ENCODE measurements at regions not wholly inside any gene's neighbourhood (a gene's known extent, or its start where the extent isn't known, plus 50 kb on each side); places are given as distances from the start of the nearest gene placed in this dataset.

DNA sequence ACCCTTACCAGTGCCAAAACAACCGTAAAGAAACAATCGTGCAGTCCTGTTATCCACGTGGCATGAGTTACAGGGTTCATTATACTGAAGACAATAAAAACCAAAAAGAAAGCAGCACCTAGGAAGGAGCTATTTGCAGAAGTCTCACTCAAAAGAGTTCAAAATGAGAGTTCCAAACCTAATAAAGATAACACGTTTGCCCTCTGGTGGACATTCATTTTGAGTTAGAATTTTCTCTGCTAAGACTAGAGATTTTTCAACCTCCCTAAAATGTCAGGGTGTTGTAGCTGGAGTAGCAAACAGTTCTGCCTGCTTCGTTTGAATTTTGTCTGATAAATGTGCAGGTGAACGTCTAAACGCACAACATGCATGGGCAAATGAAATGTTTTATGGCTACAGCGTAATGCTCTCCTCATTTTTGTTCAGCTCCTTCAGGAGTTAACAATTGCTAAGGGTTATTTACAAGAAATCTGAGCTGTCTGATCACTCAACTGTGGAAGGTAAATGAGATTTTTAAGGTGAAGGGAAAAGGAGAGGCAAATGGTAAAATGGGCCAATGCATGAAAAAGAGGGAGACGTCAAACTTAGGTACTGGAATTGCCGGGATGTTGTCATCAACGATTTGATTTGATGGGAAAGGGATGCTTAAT lies 1067.9 kb upstream of the EEF2KMT start (continued):
- TF ChIP-seq, protein P1, sequence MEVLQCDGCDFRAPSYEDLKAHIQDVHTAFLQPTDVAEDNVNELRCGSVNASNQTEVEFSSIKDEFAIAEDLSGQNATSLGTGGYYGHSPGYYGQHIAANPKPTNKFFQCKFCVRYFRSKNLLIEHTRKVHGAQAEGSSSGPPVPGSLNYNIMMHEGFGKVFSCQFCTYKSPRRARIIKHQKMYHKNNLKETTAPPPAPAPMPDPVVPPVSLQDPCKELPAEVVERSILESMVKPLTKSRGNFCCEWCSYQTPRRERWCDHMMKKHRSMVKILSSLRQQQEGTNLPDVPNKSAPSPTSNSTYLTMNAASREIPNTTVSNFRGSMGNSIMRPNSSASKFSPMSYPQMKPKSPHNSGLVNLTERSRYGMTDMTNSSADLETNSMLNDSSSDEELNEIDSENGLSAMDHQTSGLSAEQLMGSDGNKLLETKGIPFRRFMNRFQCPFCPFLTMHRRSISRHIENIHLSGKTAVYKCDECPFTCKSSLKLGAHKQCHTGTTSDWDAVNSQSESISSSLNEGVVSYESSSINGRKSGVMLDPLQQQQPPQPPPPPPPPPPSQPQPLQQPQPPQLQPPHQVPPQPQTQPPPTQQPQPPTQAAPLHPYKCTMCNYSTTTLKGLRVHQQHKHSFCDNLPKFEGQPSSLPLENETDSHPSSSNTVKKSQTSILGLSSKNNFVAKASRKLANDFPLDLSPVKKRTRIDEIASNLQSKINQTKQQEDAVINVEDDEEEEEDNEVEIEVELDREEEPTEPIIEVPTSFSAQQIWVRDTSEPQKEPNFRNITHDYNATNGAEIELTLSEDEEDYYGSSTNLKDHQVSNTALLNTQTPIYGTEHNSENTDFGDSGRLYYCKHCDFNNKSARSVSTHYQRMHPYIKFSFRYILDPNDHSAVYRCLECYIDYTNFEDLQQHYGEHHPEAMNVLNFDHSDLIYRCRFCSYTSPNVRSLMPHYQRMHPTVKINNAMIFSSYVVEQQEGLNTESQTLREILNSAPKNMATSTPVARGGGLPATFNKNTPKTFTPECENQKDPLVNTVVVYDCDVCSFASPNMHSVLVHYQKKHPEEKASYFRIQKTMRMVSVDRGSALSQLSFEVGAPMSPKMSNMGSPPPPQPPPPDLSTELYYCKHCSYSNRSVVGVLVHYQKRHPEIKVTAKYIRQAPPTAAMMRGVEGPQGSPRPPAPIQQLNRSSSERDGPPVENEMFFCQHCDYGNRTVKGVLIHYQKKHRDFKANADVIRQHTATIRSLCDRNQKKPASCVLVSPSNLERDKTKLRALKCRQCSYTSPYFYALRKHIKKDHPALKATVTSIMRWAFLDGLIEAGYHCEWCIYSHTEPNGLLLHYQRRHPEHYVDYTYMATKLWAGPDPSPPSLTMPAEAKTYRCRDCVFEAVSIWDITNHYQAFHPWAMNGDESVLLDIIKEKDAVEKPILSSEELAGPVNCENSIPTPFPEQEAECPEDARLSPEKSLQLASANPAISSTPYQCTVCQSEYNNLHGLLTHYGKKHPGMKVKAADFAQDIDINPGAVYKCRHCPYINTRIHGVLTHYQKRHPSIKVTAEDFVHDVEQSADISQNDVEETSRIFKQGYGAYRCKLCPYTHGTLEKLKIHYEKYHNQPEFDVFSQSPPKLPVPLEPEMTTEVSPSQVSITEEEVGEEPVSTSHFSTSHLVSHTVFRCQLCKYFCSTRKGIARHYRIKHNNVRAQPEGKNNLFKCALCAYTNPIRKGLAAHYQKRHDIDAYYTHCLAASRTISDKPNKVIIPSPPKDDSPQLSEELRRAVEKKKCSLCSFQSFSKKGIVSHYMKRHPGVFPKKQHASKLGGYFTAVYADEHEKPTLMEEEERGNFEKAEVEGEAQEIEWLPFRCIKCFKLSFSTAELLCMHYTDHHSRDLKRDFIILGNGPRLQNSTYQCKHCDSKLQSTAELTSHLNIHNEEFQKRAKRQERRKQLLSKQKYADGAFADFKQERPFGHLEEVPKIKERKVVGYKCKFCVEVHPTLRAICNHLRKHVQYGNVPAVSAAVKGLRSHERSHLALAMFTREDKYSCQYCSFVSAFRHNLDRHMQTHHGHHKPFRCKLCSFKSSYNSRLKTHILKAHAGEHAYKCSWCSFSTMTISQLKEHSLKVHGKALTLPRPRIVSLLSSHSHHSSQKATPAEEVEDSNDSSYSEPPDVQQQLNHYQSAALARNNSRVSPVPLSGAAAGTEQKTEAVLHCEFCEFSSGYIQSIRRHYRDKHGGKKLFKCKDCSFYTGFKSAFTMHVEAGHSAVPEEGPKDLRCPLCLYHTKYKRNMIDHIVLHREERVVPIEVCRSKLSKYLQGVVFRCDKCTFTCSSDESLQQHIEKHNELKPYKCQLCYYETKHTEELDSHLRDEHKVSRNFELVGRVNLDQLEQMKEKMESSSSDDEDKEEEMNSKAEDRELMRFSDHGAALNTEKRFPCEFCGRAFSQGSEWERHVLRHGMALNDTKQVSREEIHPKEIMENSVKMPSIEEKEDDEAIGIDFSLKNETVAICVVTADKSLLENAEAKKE (CRISPR knock-in tag; IDR thresholded peaks at IDR 0.05) = no peak
- peak; percentile 4 to 38; a peak in 2 of 4 replicates for TF ChIP-seq CTCF (conservative IDR thresholded peaks at IDR 0.05; ENCODE audit: low read depth in 2 of 2)

- ATAC-seq (no peak), DNase-seq (ENCODE audit: low spot score) (no peak)
- Histone ChIP-seq H3K27me3 (ENCODE audit: insufficient read depth) (no peaks in the 10 kb centered on the region), H3K36me3 (ENCODE audit: insufficient read depth) (no peaks in the 10 kb centered on the region), H3F3A (replicated peaks; ENCODE audit: low read depth) (no peaks in the 10 kb centered on the region), H3K4me2 (no peak overlapping the region), H3K79me2 (replicated peaks; ENCODE audit: insufficient read depth) (no peaks in the 10 kb centered on the region), H3K4me3 (no peak overlapping the region), H4K20me1 (replicated peaks; ENCODE audit: insufficient read depth) (no peaks in the 10 kb centered on the region), H3K9me2 (ENCODE audit: insufficient read depth) (no peaks in the 10 kb centered on the region; the same call in 1 of the 2 replicates), H2AFZ (no peak overlapping the region), H3K4me1 (ENCODE audit: insufficient read depth) (peaks cover 15% of the 10 kb centered on the region), H3K27ac (ENCODE audit: low read depth) (no peak overlapping the region)
- Mint-ChIP-seq H3K27ac (no peak overlapping the region), H3K9me3 (no peaks in the 10 kb centered on the region), H3K4me1 (peaks cover 23% of the 10 kb centered on the region), H3K4me3 (no peak overlapping the region), H3K36me3 (ENCODE audit: low read depth) (no peaks in the 10 kb centered on the region), H3K27me3 (ENCODE audit: insufficient read depth, low read depth, poor library complexity) (no peaks in the 10 kb centered on the region)
- TF ChIP-seq ZNF331 (CRISPR knock-in tag; IDR thresholded peaks at IDR 0.05; ENCODE audit: low read depth) (no peak), STAT1 (IDR thresholded peaks at IDR 0.05; ENCODE audit: unreplicated experiment) (no peak), JUNB (IDR thresholded peaks at IDR 0.05; ENCODE audit: unreplicated experiment) (no peak)
Measured at GRCh38 chr16:6160871-6161270, 1063.3 kb upstream of the EEF2KMT start.
